ENCODE measurements at regions not wholly inside any gene's neighbourhood (a gene's known extent, or its start where the extent isn't known, plus 50 kb on each side); places are given as distances from the start of the nearest gene placed in this dataset.

DNA sequence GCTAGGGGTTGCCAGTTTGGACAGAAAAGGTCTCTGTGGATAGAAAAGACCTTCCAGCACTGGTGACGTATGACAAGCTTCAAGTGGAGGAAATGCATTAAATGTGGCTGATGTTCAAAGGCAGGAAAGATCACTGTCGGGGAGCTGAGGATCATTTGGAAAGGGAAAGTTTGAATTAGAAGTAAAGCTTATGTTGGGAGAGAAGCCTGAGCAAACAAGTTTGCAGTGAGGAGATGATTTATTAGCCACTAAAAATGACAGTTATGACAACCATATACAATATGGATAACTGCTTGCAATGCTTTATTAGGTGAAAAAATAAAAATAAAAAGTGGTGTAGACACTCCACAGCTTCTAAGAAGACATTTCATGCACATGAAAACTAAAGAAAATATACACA lies 135.3 kb upstream of the HS3ST1 start:
- no peak for TF ChIP-seq POLR2AphosphoS5 (IDR thresholded peaks at IDR 0.05; ENCODE audit: low read depth, low read length)
- TF ChIP-seq, protein P1, sequence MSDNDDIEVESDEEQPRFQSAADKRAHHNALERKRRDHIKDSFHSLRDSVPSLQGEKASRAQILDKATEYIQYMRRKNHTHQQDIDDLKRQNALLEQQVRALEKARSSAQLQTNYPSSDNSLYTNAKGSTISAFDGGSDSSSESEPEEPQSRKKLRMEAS (IDR thresholded peaks at IDR 0.05): no peak
- TF ChIP-seq, protein P2, sequence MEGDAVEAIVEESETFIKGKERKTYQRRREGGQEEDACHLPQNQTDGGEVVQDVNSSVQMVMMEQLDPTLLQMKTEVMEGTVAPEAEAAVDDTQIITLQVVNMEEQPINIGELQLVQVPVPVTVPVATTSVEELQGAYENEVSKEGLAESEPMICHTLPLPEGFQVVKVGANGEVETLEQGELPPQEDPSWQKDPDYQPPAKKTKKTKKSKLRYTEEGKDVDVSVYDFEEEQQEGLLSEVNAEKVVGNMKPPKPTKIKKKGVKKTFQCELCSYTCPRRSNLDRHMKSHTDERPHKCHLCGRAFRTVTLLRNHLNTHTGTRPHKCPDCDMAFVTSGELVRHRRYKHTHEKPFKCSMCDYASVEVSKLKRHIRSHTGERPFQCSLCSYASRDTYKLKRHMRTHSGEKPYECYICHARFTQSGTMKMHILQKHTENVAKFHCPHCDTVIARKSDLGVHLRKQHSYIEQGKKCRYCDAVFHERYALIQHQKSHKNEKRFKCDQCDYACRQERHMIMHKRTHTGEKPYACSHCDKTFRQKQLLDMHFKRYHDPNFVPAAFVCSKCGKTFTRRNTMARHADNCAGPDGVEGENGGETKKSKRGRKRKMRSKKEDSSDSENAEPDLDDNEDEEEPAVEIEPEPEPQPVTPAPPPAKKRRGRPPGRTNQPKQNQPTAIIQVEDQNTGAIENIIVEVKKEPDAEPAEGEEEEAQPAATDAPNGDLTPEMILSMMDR (IDR thresholded peaks at IDR 0.05; ENCODE audit: control extremely low read depth in 1 of 3, insufficient read depth in 1 of 3, low read depth in 1 of 3, low read length in 3 of 3): no peak
- TF ChIP-seq, protein P3, sequence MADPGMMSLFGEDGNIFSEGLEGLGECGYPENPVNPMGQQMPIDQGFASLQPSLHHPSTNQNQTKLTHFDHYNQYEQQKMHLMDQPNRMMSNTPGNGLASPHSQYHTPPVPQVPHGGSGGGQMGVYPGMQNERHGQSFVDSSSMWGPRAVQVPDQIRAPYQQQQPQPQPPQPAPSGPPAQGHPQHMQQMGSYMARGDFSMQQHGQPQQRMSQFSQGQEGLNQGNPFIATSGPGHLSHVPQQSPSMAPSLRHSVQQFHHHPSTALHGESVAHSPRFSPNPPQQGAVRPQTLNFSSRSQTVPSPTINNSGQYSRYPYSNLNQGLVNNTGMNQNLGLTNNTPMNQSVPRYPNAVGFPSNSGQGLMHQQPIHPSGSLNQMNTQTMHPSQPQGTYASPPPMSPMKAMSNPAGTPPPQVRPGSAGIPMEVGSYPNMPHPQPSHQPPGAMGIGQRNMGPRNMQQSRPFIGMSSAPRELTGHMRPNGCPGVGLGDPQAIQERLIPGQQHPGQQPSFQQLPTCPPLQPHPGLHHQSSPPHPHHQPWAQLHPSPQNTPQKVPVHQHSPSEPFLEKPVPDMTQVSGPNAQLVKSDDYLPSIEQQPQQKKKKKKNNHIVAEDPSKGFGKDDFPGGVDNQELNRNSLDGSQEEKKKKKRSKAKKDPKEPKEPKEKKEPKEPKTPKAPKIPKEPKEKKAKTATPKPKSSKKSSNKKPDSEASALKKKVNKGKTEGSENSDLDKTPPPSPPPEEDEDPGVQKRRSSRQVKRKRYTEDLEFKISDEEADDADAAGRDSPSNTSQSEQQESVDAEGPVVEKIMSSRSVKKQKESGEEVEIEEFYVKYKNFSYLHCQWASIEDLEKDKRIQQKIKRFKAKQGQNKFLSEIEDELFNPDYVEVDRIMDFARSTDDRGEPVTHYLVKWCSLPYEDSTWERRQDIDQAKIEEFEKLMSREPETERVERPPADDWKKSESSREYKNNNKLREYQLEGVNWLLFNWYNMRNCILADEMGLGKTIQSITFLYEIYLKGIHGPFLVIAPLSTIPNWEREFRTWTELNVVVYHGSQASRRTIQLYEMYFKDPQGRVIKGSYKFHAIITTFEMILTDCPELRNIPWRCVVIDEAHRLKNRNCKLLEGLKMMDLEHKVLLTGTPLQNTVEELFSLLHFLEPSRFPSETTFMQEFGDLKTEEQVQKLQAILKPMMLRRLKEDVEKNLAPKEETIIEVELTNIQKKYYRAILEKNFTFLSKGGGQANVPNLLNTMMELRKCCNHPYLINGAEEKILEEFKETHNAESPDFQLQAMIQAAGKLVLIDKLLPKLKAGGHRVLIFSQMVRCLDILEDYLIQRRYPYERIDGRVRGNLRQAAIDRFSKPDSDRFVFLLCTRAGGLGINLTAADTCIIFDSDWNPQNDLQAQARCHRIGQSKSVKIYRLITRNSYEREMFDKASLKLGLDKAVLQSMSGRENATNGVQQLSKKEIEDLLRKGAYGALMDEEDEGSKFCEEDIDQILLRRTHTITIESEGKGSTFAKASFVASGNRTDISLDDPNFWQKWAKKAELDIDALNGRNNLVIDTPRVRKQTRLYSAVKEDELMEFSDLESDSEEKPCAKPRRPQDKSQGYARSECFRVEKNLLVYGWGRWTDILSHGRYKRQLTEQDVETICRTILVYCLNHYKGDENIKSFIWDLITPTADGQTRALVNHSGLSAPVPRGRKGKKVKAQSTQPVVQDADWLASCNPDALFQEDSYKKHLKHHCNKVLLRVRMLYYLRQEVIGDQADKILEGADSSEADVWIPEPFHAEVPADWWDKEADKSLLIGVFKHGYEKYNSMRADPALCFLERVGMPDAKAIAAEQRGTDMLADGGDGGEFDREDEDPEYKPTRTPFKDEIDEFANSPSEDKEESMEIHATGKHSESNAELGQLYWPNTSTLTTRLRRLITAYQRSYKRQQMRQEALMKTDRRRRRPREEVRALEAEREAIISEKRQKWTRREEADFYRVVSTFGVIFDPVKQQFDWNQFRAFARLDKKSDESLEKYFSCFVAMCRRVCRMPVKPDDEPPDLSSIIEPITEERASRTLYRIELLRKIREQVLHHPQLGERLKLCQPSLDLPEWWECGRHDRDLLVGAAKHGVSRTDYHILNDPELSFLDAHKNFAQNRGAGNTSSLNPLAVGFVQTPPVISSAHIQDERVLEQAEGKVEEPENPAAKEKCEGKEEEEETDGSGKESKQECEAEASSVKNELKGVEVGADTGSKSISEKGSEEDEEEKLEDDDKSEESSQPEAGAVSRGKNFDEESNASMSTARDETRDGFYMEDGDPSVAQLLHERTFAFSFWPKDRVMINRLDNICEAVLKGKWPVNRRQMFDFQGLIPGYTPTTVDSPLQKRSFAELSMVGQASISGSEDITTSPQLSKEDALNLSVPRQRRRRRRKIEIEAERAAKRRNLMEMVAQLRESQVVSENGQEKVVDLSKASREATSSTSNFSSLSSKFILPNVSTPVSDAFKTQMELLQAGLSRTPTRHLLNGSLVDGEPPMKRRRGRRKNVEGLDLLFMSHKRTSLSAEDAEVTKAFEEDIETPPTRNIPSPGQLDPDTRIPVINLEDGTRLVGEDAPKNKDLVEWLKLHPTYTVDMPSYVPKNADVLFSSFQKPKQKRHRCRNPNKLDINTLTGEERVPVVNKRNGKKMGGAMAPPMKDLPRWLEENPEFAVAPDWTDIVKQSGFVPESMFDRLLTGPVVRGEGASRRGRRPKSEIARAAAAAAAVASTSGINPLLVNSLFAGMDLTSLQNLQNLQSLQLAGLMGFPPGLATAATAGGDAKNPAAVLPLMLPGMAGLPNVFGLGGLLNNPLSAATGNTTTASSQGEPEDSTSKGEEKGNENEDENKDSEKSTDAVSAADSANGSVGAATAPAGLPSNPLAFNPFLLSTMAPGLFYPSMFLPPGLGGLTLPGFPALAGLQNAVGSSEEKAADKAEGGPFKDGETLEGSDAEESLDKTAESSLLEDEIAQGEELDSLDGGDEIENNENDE (IDR thresholded peaks at IDR 0.05; ENCODE audit: insufficient replicate concordance, low read length): no peak
- no peak for TF ChIP-seq EZH2 (IDR thresholded peaks at IDR 0.05; ENCODE audit: low read depth, low read length, severe bottlenecking)
- TF ChIP-seq SIX5 (IDR thresholded peaks at IDR 0.05; ENCODE audit: low read depth, low read length): no peak
- TF ChIP-seq BCL11A (IDR thresholded peaks at IDR 0.05; ENCODE audit: low read depth in 2 of 2, low read length in 2 of 2): no peak
- no peak for TF ChIP-seq POLR2A (IDR thresholded peaks at IDR 0.05; ENCODE audit: control extremely low read depth in 1 of 2, low read depth in 2 of 2, low read length in 2 of 2)
- no peak for TF ChIP-seq RFX5 (IDR thresholded peaks at IDR 0.05; ENCODE audit: borderline replicate concordance, low read depth, low read length)
- no peak for TF ChIP-seq TBP (IDR thresholded peaks at IDR 0.05; ENCODE audit: low read depth, low read length)
- no peak for TF ChIP-seq MAFK (IDR thresholded peaks at IDR 0.05; ENCODE audit: low read depth, low read length)
- no peak for TF ChIP-seq ASH2L (IDR thresholded peaks at IDR 0.05; ENCODE audit: low read length)
- no peak for TF ChIP-seq SRF (IDR thresholded peaks at IDR 0.05; ENCODE audit: low read depth, low read length)
